Neural cell (in vitro differentiated cells): ENCODE measurements at regions not wholly inside any gene's neighbourhood (a gene's known extent, or its start where the extent isn't known, plus 50 kb on each side); places are given as distances from the start of the nearest gene placed in this dataset.

ENCODE experiments used
- H2AFZ ChIP-seq: fragments of 200-600, 300-800 bp; sonication (generic), shearing (Covaris generic); 2 replicates; pipeline ENCODE4 v1.6.0; 2014; ENCODE audit warnings: low read depth, mild to moderate bottlenecking, antibody characterized with exemption, low read length, moderate library complexity
- H3F3A ChIP-seq: fragments of 200-600 bp; shearing (Covaris generic); 2 replicates; pipeline ENCODE4 v1.6.1; 2016; ENCODE audit warnings: mild to moderate bottlenecking, moderate library complexity, mixed read lengths, antibody characterized with exemption, low read length; ENCODE audit not compliant: insufficient read depth, poor library complexity, severe bottlenecking
- H3K27ac ChIP-seq: fragments of 200-600, 300-800 bp; sonication (generic), shearing (Covaris generic); 2 replicates; pipeline ENCODE4 v1.5.1; 2014; ENCODE audit warnings: mild to moderate bottlenecking, low read length, moderate library complexity
- H3K27me3 ChIP-seq: fragments of 300-800, 200-600 bp; sonication (generic), shearing (Covaris generic); 2 replicates; pipeline ENCODE4 v1.6.0; 2014; ENCODE audit warnings: mild to moderate bottlenecking, low read depth, low read length, moderate library complexity; ENCODE audit not compliant: insufficient read depth
- H3K36me3 ChIP-seq: fragments of 300-800, 200-600 bp; sonication (generic), shearing (Covaris generic); 2 replicates; pipeline ENCODE4 v1.5.1; 2014; ENCODE audit warnings: mild to moderate bottlenecking, antibody characterized with exemption, low read length, moderate library complexity; ENCODE audit not compliant: insufficient read depth
- H3K4me2 ChIP-seq: fragments of 300-800, 200-600 bp; sonication (generic), shearing (Covaris generic); 2 replicates; pipeline ENCODE4 v1.6.0; 2014; ENCODE audit warnings: mild to moderate bottlenecking, low read length
- H3K4me3 ChIP-seq: fragments of 300-800, 200-600 bp; sonication (generic), shearing (Covaris generic); 2 replicates; pipeline ENCODE4 v1.5.1; 2014; ENCODE audit warnings: mild to moderate bottlenecking, low read length, moderate library complexity
- H3K79me2 ChIP-seq: fragments of 200-600 bp; shearing (Covaris generic); replicated peaks from 2 replicates; pipeline ENCODE4 v1.6.0; 2014; ENCODE audit warnings: mild to moderate bottlenecking, low read length, moderate library complexity; ENCODE audit not compliant: insufficient read depth
- H3K9ac ChIP-seq: fragments of 300-800, 200-600 bp; sonication (generic), shearing (Covaris generic); 2 replicates; pipeline ENCODE4 v1.6.1; 2016; ENCODE audit warnings: mild to moderate bottlenecking, low read length, mixed read lengths
- H3K9me2 ChIP-seq: fragments of 200-600 bp; shearing (Covaris generic); 2 replicates; pipeline ENCODE4 v1.6.1; 2016; ENCODE audit warnings: mild to moderate bottlenecking, low read length, mixed read lengths; ENCODE audit not compliant: insufficient read depth
- H3K9me3 ChIP-seq: fragments of 200-600, 300-800 bp; sonication (generic), shearing (Covaris generic); 2 replicates; pipeline ENCODE4 v1.6.1; 2016; ENCODE audit warnings: mild to moderate bottlenecking, mixed run types, low read length, moderate library complexity, mixed read lengths
- H4K20me1 ChIP-seq: fragments of 200-600 bp; shearing (Covaris generic); 2 replicates; pipeline ENCODE4 v1.6.1; 2016; ENCODE audit warnings: mild to moderate bottlenecking, mixed run types; ENCODE audit not compliant: insufficient read depth
- EP300 ChIP-seq: fragments of 450-650 bp; conservative IDR thresholded peaks from 2 replicates; pipeline ENCODE4 v1.6.1; 2014; ENCODE audit warnings: antibody characterized with exemption, mild to moderate bottlenecking, moderate library complexity; ENCODE audit not compliant: poor library complexity, severe bottlenecking
- EZH2 ChIP-seq: fragments of 200-600, 300-800 bp; shearing (Covaris generic), sonication (generic); IDR thresholded peaks from 2 replicates; pipeline ENCODE4 v1.6.1; 2014; ENCODE audit warnings: antibody characterized with exemption, low read length, borderline replicate concordance, mild to moderate bottlenecking; ENCODE audit not compliant: insufficient read depth, poor library complexity, severe bottlenecking
- MXI1 ChIP-seq: fragments of 450-650 bp; conservative IDR thresholded peaks from 2 replicates; pipeline ENCODE4 v1.6.1; 2014; ENCODE audit warnings: antibody characterized with exemption, mild to moderate bottlenecking; ENCODE audit not compliant: poor library complexity, severe bottlenecking
- POLR2AphosphoS5 ChIP-seq: IDR thresholded peaks from 2 replicates; pipeline ENCODE4 v1.6.1; 2012
- RAD21 ChIP-seq: fragments of 450-650 bp; conservative IDR thresholded peaks from 2 replicates; pipeline ENCODE4 v1.6.1; 2014; ENCODE audit warnings: antibody characterized with exemption, mild to moderate bottlenecking, moderate library complexity
- SMC3 ChIP-seq: fragments of 450-650 bp; conservative IDR thresholded peaks from 2 replicates; pipeline ENCODE4 v1.6.1; 2014; ENCODE audit warnings: antibody characterized with exemption, mild to moderate bottlenecking, moderate library complexity; ENCODE audit not compliant: poor library complexity
- TAF1 ChIP-seq: IDR thresholded peaks from 2 replicates; pipeline ENCODE4 v1.6.1; 2012; ENCODE audit warnings: low read depth
- TF ChIP-seq, protein P1 (sequence below): fragments of 450-650 bp; IDR thresholded peaks from 2 replicates; pipeline ENCODE4 v1.5.1; 2014; ENCODE audit warnings: antibody characterized with exemption, mild to moderate bottlenecking, moderate library complexity; ENCODE audit not compliant: poor library complexity, severe bottlenecking
- TF ChIP-seq, protein P2 (sequence below): IDR thresholded peaks from 2 replicates; pipeline ENCODE4 v1.6.1; 2012; ENCODE audit warnings: borderline replicate concordance

DNA sequence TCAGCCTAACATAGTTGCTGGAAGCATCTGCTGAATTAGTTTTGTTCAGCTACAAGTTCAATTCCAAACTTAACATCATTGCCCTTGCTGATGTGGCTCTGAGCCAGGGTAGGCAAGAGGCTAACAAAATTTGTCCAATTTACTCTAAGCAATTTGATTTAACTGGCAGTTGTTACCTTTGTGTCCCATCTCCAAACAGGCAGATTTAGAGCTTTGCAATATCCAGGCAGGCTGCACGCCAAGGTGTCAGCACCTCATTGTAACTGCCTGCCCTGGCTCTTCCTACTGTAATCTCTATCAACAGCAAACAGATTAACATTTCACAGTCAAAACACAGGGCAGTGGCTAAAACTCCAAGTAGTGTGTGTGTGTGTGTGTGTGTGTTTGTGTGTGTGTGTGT, 2070.6 kb downstream of the PCDH7 start:
- no peak overlapping the region for H3K27ac ChIP-seq
- no peaks in the 10 kb centered on the region for H3K27me3 ChIP-seq
- no peaks in the 10 kb centered on the region for H4K20me1 ChIP-seq
- no peak overlapping the region for H3K9ac ChIP-seq
- no peaks in the 10 kb centered on the region for H3F3A ChIP-seq
- no peaks in the 10 kb centered on the region for H3K9me2 ChIP-seq
- no peak overlapping the region for H3K4me3 ChIP-seq
- no peak overlapping the region for H2AFZ ChIP-seq
- no peaks in the 10 kb centered on the region for H3K9me3 ChIP-seq
- TF ChIP-seq RAD21 (no peak), MXI1 (no peak), EP300 (no peak), SMC3 (no peak), TAF1 (no peak), POLR2AphosphoS5 (no peak), EZH2 (no peak)
- TF ChIP-seq, protein P1, sequence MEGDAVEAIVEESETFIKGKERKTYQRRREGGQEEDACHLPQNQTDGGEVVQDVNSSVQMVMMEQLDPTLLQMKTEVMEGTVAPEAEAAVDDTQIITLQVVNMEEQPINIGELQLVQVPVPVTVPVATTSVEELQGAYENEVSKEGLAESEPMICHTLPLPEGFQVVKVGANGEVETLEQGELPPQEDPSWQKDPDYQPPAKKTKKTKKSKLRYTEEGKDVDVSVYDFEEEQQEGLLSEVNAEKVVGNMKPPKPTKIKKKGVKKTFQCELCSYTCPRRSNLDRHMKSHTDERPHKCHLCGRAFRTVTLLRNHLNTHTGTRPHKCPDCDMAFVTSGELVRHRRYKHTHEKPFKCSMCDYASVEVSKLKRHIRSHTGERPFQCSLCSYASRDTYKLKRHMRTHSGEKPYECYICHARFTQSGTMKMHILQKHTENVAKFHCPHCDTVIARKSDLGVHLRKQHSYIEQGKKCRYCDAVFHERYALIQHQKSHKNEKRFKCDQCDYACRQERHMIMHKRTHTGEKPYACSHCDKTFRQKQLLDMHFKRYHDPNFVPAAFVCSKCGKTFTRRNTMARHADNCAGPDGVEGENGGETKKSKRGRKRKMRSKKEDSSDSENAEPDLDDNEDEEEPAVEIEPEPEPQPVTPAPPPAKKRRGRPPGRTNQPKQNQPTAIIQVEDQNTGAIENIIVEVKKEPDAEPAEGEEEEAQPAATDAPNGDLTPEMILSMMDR, result no peak
- TF ChIP-seq, protein P2, sequence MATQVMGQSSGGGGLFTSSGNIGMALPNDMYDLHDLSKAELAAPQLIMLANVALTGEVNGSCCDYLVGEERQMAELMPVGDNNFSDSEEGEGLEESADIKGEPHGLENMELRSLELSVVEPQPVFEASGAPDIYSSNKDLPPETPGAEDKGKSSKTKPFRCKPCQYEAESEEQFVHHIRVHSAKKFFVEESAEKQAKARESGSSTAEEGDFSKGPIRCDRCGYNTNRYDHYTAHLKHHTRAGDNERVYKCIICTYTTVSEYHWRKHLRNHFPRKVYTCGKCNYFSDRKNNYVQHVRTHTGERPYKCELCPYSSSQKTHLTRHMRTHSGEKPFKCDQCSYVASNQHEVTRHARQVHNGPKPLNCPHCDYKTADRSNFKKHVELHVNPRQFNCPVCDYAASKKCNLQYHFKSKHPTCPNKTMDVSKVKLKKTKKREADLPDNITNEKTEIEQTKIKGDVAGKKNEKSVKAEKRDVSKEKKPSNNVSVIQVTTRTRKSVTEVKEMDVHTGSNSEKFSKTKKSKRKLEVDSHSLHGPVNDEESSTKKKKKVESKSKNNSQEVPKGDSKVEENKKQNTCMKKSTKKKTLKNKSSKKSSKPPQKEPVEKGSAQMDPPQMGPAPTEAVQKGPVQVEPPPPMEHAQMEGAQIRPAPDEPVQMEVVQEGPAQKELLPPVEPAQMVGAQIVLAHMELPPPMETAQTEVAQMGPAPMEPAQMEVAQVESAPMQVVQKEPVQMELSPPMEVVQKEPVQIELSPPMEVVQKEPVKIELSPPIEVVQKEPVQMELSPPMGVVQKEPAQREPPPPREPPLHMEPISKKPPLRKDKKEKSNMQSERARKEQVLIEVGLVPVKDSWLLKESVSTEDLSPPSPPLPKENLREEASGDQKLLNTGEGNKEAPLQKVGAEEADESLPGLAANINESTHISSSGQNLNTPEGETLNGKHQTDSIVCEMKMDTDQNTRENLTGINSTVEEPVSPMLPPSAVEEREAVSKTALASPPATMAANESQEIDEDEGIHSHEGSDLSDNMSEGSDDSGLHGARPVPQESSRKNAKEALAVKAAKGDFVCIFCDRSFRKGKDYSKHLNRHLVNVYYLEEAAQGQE, result no peak
- no peak overlapping the region for H3K4me2 ChIP-seq
- H3K79me2 ChIP-seq, result no peaks in the 10 kb centered on the region
- no peaks in the 10 kb centered on the region for H3K36me3 ChIP-seq

GRCh38 chr4:32798471-32799159, 2078.4 kb downstream of the PCDH7 start:
- Histone ChIP-seq H3K27me3 (no peaks in the 10 kb centered on the region), H3K27ac (no peak overlapping the region), H3F3A (no peaks in the 10 kb centered on the region), H3K36me3 (no peaks in the 10 kb centered on the region), H3K79me2 (no peaks in the 10 kb centered on the region), H3K4me3 (no peak overlapping the region), H4K20me1 (no peaks in the 10 kb centered on the region), H3K9me3 (no peaks in the 10 kb centered on the region), H3K4me2 (no peak overlapping the region), H3K9me2 (no peaks in the 10 kb centered on the region), H2AFZ (no peak overlapping the region), H3K9ac (no peak overlapping the region)
- TF ChIP-seq MXI1, result no peak
